ENCODE measurements at regions not wholly inside any gene's neighbourhood (a gene's known extent, or its start where the extent isn't known, plus 50 kb on each side); places are given as distances from the start of the nearest gene placed in this dataset.

- DNase-seq (ENCODE audit: low read depth in 2 of 2): no peak
Observed at GRCh38 chr4:183852910-183853547, 52.1 kb upstream of the STOX2 start.

- no peak for DNase-seq (ENCODE audit: low read depth in 2 of 2)
Observed at GRCh38 chr4:183853548-183853940, 51.6 kb upstream of the STOX2 start.

Data from stimulated activated CD4-positive, alpha-beta T cell treated with anti-CD3 and anti-CD28 coated beads, Interleukin-15, amount 100 ng/mL, for 48 hours (primary cell).